ENCODE measurements at regions not wholly inside any gene's neighbourhood (a gene's known extent, or its start where the extent isn't known, plus 50 kb on each side); places are given as distances from the start of the nearest gene placed in this dataset.
"Not testable (repeated sequence)": the region's sequence is repeated elsewhere in the genome, so short reads cannot be mapped to it uniquely, and the experiment has no call there.

- DNase-seq = no peak
Measured at GRCh38 chr6:144479991-144480390, 194.9 kb downstream of the UTRN start.

GRCh38 chr6:144480473-144480872 is 195.3 kb downstream of the UTRN start:
- DNase-seq = no peak

- DNase-seq = no peak
Measured at GRCh38 chr6:144481527-144481926, 196.4 kb downstream of the UTRN start.

DNA sequence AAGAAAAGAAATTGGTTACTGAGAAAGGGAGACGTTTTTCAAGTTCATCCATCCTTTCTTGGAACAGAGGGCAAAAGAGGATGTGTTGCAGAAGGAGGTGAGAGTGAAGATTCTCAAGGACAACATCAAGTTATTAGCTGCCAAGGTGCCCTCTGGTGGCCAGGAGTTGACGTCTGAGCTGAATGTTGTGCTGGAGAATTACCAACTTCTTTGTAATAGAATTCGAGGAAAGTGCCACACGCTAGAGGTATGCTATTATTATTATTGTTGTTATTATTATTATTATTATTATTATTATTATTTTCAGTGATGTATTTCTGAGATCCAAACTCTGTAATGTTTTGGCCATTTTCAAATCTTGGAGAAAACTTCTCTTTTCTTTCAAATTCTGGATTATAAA is 197.0 kb downstream of the UTRN start:
- DNase-seq = peak; percentile 70

DNA sequence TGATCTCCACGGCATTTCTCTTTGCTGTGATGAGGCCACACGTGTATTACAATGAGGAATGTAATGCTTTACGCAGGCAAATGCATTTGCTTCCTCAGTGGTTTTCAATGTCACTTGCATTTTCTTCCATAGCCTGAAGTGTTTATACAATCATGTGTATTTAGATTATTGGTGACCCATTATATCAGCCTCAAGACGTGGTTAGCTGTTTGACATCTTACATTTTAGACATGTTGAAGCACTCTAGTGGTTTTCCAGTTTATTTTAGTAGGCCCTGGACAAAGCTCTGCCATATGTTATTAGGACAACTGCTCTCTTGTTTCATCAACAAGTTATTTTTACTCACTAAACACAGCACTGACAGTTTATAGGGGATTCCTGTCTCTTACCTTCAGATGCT is 200.4 kb downstream of the UTRN start:
- DNase-seq = no peak

DNA sequence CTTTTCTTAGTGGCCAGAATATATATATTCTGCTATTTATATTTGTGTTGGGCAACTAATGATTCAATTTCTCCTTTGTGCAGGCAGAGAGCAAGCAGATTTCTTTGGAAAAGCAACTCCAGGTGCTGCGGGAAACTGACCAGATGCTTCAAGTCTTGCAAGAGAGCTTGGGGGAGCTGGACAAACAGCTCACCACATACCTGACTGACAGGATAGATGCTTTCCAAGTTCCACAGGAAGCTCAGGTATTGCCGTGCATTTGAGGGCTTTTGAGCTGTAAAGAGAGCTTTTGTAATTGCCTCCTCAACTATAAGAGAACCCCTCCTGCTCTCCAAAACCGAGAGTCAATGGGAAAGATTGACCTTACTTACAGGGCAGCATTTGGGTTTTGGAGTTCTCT is 203.5 kb downstream of the UTRN start:
- no peak for DNase-seq

DNA sequence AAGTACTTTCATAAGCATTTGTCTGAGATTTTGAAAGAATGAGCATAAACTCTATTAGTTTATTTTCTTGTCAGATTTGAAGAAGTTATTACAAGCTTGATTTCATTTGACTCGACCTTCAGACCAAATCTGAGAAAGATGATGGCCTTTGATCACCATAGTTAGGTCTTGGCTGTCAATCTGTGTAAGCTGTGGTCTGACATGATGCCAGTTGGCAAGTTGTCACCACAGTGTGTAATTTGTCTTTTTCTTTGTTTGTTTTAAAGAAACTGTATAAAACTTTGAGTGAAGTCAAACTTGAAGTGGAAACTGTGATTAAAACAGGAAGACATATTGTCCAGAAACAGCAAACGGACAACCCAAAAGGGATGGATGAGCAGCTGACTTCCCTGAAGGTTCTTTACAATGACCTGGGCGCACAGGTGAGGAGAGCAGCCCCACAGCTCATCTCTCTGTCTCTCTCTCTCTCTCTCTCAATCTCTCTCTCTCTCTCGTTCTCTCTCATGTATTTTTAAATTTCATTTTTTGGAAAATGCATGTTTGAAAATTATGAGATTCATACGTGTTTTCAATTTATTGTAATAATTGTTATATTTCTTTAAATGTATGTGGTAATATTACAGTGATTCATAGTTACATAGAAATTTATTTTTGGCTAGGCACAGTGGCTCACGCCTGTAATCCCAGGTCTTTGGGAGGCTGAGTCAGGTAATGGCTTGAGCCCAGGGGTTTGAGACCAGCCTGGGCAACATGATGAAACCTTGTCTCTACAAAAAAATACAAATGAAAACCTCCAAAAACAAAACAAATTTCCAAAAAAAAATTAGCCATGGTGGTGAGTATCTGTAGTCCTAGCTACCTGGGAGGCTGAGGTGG is 208.1 kb downstream of the UTRN start:
- DNase-seq = no peak

GRCh38 chr6:144495076-144495475 is 209.9 kb downstream of the UTRN start:
- DNase-seq = not testable (repeated sequence)

DNA sequence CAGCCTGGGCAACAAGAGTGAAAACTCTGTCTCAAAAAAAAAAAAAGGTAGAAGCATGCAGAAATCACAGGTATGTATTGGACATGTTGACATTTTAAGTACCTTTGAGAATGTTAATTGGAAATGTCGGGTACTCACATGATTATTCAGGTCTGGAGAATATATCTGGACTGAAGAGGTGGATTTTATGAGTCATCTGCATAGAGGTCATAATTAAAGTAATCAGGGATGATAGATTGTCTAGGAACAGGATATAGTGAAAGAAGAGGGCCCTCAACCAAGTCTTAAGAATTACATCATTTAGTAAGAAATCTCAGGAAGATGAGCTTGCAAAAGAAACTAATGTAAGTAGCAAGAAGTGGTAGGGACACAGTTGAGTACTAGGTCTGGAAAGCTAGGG is 212.5 kb downstream of the UTRN start:
- no peak for DNase-seq

- no peak for DNase-seq
Measured at GRCh38 chr6:144500892-144501291, 215.8 kb downstream of the UTRN start.

DNA sequence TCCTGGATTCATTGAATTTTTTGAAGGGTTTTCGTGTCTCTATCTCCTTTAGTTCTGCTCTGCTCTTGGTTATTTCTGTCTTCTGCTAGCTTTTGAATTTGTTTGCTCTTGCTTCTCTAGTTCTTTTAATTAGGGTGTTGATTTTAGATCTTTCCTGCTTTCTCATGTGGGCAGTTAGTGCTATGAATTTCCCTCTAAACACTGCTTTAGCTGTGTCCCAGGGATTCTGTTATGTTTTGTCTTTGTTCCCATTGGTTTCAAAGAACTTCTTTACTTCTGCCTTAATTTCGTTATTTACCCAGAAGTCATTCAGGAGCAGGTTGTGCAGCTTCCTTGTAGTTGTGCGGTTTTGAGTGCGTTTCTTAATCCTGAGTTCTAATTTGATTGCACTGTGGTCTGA is 220.1 kb downstream of the UTRN start:
- not testable (repeated sequence) for DNase-seq

GRCh38 chr6:144506051-144506450 is 220.9 kb downstream of the UTRN start:
- not testable (repeated sequence) for DNase-seq

DNA sequence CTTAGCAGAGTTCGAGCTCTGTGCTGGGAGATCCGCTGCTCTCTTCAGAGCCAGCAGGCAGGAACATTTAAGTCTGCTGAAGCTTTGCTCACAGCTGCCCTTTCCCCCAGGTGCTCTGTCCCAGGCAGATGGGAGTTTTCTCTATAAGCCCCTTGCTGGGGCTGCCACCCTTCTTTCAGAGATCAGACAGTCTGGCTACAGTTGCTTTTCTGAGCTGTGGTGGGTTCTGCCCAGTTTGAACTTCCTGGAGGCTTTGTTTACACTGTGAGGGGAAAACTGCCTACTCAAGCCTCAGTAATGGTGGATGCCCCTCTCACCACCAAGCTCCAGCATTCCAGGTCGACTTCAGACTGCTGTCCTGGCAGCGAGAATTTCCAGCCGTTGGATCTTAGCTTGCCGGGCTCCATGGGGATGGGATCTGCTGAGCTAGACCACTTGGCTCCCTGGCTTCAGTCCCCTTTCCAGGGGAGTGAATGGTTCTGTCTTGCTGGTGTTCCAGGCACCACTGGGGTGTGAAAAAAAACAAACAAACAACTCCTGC is 222.7 kb downstream of the UTRN start:
- DNase-seq = not testable (repeated sequence)

- DNase-seq = no peak
Measured at GRCh38 chr6:144510859-144511258, 225.7 kb downstream of the UTRN start.

DNA sequence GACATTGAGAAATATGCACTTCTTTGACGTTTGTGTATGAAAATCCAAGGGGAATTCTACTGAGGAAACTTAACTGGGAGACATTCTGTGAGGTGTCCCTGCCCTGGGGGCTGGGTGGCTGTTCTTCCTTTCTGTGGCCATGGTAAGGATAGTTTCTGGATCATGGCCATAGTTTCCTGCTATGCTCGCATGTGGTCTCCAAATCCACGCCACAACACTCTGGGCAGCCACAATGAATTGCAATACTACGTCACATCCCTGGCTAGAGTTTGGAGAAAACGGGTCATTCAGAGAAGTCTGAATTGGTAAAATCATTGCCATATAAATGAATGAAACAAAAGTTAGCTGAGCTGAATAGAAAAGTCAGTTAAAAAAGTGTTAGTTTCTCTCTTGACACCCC is 230.6 kb downstream of the UTRN start:
- DNase-seq = no peak

DNA sequence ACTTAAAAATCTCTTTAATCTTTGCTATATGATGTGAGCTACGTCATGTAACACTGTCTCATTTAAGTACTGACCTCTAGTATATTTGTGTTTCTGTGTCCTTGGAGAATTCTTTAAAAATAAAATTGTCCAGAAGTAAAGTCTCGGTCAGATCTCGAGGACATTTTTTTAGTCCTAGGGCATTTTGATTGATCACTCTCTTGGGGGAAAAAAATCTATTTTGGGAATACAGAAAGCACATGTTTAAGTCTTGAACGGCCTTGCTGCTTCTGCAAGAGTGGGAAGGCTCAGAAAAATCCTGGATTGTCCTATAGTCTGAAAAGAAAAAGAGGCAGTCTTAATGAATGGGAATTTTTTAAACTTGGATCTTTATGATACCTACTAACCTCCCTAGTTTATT is 234.3 kb downstream of the UTRN start:
- no peak for DNase-seq

DNA sequence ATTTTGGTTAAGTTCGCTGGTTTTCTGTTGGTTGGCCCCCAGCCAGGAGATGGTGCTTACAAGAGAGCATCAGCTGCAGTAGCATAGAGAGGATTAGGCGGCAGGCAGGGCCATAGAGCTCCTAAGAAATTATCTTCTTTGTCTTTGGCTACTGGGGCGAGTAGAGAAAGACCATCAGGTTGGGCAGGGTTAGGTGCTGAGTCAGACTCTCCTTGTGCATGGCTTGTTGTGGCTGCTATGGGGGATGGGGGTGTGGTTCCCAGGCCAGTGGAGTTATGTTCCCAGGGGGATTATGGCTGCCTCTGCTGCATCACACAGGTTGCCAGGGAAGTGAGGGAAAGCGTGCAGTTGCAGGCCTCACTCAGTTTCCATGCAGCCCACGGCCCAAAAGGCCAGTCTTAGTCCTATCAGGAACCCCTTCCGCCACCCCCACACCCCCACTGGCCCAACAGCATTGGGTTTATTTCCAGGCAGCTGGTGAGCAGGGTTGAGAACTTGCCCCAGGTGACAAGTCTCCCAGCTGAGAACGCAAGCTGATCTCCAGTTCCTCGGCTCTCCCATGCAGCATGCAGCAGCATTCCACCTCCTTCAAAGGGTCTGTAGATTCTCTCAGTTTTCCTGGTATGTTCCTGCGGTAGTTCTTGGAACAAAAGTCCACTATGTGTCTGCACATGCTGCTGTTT is 243.7 kb downstream of the UTRN start:
- DNase-seq = no peak

DNA sequence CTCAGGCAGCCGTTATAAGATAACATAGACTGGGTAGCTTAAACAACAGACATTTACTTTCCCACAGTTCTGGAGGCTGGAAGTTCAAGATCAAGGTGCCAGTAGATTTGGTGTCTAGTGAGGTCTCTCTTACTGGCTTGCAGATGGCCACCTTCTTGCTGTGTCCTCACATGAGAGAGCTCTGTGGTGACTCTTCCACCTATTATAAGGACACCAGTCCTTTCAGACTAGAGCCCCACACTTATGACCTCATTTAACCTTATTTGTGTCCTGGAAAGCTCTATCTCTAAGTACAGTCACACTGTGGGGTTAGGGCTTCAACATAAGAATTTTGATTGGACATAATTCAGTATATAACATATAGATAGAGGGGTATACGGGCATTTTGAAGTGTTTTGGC is 245.0 kb downstream of the UTRN start:
- no peak for DNase-seq

DNA sequence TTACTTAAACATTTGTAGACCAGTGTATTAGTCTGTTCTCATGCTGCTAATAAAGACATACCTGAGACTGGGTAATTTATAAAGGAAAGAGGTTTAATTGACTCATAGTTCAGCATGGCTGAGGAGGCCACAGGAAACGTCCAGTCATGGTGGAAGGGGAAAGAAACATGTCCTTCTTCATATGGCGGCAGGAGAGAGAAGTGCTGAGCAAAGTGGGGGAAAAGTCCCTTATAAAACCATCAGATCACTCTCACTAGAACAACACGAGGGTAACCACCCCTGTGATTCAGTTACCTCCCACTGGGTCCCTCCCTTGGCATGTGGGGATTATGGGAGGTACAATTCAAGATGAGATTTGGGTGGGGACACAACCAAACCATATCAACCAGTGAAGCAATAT is 247.1 kb downstream of the UTRN start:
- DNase-seq = not testable (repeated sequence)

GRCh38 chr6:144534180-144534579 is 249.0 kb downstream of the UTRN start:
- no peak for DNase-seq

GRCh38 chr6:144535630-144536029 is 250.5 kb downstream of the UTRN start:
- no peak for DNase-seq

DNA sequence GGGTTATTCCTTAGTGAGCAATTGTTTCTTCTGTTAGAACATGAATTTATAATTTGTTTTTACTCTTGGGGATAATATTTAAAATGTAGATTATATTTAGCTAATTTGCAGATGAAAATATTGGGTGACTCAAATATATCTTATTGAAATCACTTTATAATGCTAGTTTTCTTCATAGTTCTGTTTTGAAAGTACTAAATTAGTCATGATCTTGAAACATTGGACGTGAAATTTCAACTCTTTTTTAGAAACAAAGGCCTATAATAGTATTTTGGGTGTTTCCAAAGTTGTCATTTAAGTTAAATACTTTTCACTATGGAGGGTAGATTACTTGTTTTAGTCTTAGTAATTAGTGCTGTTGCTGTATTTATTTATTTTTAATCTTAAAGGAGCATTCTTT is 250.9 kb downstream of the UTRN start:
- no peak for DNase-seq

GRCh38 chr6:144543006-144543871 is 258.1 kb downstream of the UTRN start:
- DNase-seq = peak; percentile 8
